ENCODE measurements at regions not wholly inside any gene's neighbourhood (a gene's known extent, or its start where the extent isn't known, plus 50 kb on each side); places are given as distances from the start of the nearest gene placed in this dataset.

- no peaks in the 10 kb centered on the region for H3K9me3 ChIP-seq (ENCODE audit: low read length)
- no peaks in the 10 kb centered on the region for H3K27me3 ChIP-seq (ENCODE audit: insufficient read depth, low read length)
- no peak overlapping the region for H3K9ac ChIP-seq (ENCODE audit: low read length)
- H3K9me2 ChIP-seq (ENCODE audit: low read depth, low read length) = no peaks in the 10 kb centered on the region
- TF ChIP-seq CTCF (IDR thresholded peaks at IDR 0.05; ENCODE audit: low read length) (no peak), EZH2 (IDR thresholded peaks at IDR 0.05; ENCODE audit: borderline replicate concordance, low read length) (no peak)
- no peak overlapping the region for H3K4me3 ChIP-seq (ENCODE audit: low read depth, low read length, poor library complexity, severe bottlenecking)
- H3F3A ChIP-seq (ENCODE audit: insufficient read depth, low read length) = no peaks in the 10 kb centered on the region
- H3K4me2 ChIP-seq (ENCODE audit: low read length) = no peak overlapping the region
- H4K20me1 ChIP-seq (ENCODE audit: insufficient read depth, low read length) = no peaks in the 10 kb centered on the region
- H3K79me2 ChIP-seq (ENCODE audit: insufficient read depth, low read length) = no peaks in the 10 kb centered on the region
- H3K4me1 ChIP-seq (ENCODE audit: insufficient read depth, low read length, severe bottlenecking) = no peaks in the 10 kb centered on the region
- H3K36me3 ChIP-seq (ENCODE audit: insufficient read depth, low read length) = no peaks in the 10 kb centered on the region
- H3K27ac ChIP-seq (ENCODE audit: low read depth, low read length, poor library complexity, severe bottlenecking) = no peak overlapping the region
- H2AFZ ChIP-seq (ENCODE audit: low read length) = no peak overlapping the region
Measured at GRCh38 chr9:29060041-29060440, 1486.8 kb upstream of the C9orf72 start.

- Histone ChIP-seq H3K9me2 (ENCODE audit: low read depth, low read length) (no peaks in the 10 kb centered on the region), H3K4me3 (ENCODE audit: low read depth, low read length, poor library complexity, severe bottlenecking) (no peak overlapping the region), H3K9ac (ENCODE audit: low read length) (no peak overlapping the region), H3K27ac (ENCODE audit: low read depth, low read length, poor library complexity, severe bottlenecking) (no peak overlapping the region), H3K27me3 (ENCODE audit: insufficient read depth, low read length) (no peaks in the 10 kb centered on the region), H3K9me3 (ENCODE audit: low read length) (no peaks in the 10 kb centered on the region), H3K4me1 (ENCODE audit: insufficient read depth, low read length, severe bottlenecking) (no peaks in the 10 kb centered on the region), H3K4me2 (ENCODE audit: low read length) (no peak overlapping the region), H2AFZ (ENCODE audit: low read length) (no peak overlapping the region), H4K20me1 (ENCODE audit: insufficient read depth, low read length) (no peaks in the 10 kb centered on the region), H3F3A (ENCODE audit: insufficient read depth, low read length) (no peaks in the 10 kb centered on the region), H3K36me3 (ENCODE audit: insufficient read depth, low read length) (no peaks in the 10 kb centered on the region), H3K79me2 (ENCODE audit: insufficient read depth, low read length) (no peaks in the 10 kb centered on the region)
- TF ChIP-seq CTCF (IDR thresholded peaks at IDR 0.05; ENCODE audit: low read length) (no peak), EZH2 (IDR thresholded peaks at IDR 0.05; ENCODE audit: borderline replicate concordance, low read length) (no peak)
Measured at GRCh38 chr9:29062446-29062845, 1489.2 kb upstream of the C9orf72 start.

GRCh38 chr9:29063031-29063430, 1489.8 kb upstream of the C9orf72 start:
- no peak overlapping the region for H3K9ac ChIP-seq (ENCODE audit: low read length)
- no peaks in the 10 kb centered on the region for H3K27me3 ChIP-seq (ENCODE audit: insufficient read depth, low read length)
- H3K9me3 ChIP-seq (ENCODE audit: low read length) = no peaks in the 10 kb centered on the region
- no peak overlapping the region for H3K4me3 ChIP-seq (ENCODE audit: low read depth, low read length, poor library complexity, severe bottlenecking)
- no peaks in the 10 kb centered on the region for H4K20me1 ChIP-seq (ENCODE audit: insufficient read depth, low read length)
- no peaks in the 10 kb centered on the region for H3K9me2 ChIP-seq (ENCODE audit: low read depth, low read length)
- no peaks in the 10 kb centered on the region for H3K4me1 ChIP-seq (ENCODE audit: insufficient read depth, low read length, severe bottlenecking)
- H2AFZ ChIP-seq (ENCODE audit: low read length) = no peak overlapping the region
- no peaks in the 10 kb centered on the region for H3K79me2 ChIP-seq (ENCODE audit: insufficient read depth, low read length)
- no peak overlapping the region for H3K27ac ChIP-seq (ENCODE audit: low read depth, low read length, poor library complexity, severe bottlenecking)
- H3K4me2 ChIP-seq (ENCODE audit: low read length) = no peak overlapping the region
- no peak for TF ChIP-seq EZH2 (IDR thresholded peaks at IDR 0.05; ENCODE audit: borderline replicate concordance, low read length)
- TF ChIP-seq CTCF (IDR thresholded peaks at IDR 0.05; ENCODE audit: low read length) = no peak
- H3K36me3 ChIP-seq (ENCODE audit: insufficient read depth, low read length) = no peaks in the 10 kb centered on the region
- H3F3A ChIP-seq (ENCODE audit: insufficient read depth, low read length) = no peaks in the 10 kb centered on the region
